GM08714 (cell line): ENCODE measurements at regions not wholly inside any gene's neighbourhood (a gene's known extent, or its start where the extent isn't known, plus 50 kb on each side); places are given as distances from the start of the nearest gene placed in this dataset.

ENCODE experiments used
- H3K4me3 ChIP-seq: fragments of 200-500 bp; sonication (Bioruptor generic); 2 replicates; pipeline ENCODE4 v1.5.1; 2014; ENCODE audit warnings: mild to moderate bottlenecking, low read length, inconsistent platforms
- ZNF274 ChIP-seq: IDR thresholded peaks from 2 replicates; pipeline ENCODE4 v1.6.1; 2012; ENCODE audit warnings: mild to moderate bottlenecking, low read depth, low read length

DNA sequence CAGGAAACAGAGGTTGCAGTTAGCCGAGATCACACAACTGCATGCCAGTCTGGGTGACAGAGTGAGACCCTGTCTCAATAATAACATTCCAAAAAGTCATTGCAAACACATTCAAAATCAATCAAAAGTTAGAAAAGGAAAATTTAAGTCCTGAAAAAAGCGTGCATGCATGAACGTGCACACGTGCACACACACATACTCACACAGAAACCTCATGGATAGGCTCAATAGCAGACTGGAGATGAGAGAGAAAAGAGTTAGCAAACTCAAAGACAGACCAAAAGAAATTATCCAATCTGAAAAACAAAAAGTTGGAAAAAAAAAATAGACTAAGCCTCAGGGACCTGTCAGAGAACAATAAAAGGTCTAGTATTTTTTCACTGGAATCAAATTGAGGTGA lies 1005.6 kb downstream of the TBC1D22A start:
- H3K4me3 ChIP-seq = no peak overlapping the region
- TF ChIP-seq ZNF274 = no peak

DNA sequence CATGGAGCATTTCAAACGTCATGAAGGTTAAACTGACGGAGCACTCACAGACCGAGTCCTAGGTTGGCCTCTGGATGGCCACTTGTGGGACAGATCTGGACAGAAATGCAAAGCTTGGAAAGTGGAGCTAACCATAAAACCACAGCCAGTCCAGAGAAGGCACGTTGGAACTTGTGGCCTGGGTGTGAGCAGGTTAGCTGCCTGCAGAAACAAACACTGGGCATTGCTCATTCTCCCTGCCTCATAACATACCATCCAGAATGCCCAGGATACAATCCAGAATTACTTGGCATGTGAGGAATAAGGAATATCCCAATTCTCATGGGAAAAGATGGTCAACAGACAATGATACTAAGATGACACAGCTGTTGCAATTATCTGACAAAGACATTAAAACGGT lies 1005.0 kb downstream of the TBC1D22A start:
- H3K4me3 ChIP-seq = no peak overlapping the region
- no peak for TF ChIP-seq ZNF274

DNA sequence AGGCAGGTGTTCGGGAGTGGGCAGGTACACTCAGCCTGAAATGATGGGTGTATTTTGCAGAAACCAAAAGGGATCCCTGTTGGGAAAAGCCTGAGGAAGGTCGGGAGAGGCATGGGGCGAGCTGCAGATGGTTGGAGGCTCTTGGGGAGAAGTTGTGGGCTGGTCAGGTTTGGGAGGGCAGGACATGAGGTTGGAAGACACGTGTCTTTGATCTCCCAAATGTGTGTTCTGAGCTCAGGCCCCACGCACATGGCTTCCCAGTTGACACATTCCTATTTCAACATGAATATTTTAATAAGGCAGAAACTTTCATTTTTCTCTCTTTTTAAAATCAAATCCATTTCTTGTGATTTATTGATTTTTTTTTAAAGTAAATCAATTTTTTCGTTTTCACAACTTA lies 1003.3 kb downstream of the TBC1D22A start:
- H3K4me3 ChIP-seq = no peak overlapping the region
- no peak for TF ChIP-seq ZNF274

DNA sequence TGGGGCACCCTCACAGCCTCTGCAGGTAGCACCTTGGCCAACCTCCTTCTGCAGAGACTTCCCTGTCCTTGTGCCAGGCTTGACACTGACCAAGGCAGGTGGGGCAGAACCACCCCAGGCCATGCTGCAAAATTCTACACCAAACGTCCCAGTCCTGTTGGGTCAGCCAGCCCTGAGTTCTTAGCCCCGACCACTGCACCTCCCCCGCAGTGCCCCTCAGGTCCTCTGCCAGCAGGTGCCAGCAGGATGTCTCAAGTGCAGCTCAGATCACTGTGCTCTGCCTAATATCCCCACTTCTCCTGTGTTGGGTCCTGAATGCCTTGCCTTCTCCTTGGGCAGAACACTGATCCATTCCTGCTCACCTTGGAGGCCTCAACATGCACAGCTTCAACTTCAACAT lies 999.7 kb downstream of the TBC1D22A start:
- no peak overlapping the region for H3K4me3 ChIP-seq
- no peak for TF ChIP-seq ZNF274

DNA sequence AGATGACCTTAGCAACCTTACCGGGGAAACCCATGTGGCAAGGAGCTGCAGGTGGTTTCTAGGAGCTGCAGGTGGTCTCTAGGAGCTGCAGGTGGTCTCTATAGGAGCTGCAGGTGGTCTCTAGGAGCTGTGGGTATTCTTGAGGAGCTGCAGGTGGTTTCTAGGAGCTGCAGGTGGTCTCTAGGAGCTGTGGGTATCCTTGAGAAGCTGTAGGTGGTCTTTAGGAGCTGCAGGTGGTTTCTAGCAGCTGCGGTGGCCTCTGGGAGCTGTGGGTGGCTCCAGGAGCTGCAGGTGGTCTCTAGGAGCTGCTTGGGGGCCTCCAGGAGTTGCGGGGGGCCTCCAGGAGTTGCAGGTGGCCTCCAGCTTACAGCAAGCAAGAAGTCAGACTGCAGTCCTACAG lies 997.5 kb downstream of the TBC1D22A start:
- H3K4me3 ChIP-seq = no peak overlapping the region
- TF ChIP-seq ZNF274 = no peak

DNA sequence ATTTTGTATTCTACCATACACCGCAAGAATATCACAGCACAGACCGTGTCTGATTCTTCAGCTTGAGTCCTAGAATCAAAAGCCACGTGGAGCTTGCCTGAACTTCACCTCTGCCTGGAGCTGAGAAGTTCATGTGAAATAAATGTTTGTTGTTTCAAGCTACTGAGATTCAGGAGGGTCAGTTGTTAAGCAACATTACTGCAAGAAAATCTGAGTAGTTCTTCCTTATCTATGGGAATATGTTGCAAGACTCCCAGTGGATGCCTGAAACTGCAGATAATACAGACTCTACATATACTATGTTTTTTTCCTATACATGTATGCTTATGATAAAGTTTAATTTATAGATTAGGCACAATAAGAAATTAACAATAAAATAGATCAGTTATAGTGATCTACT lies 995.3 kb downstream of the TBC1D22A start:
- no peak for TF ChIP-seq ZNF274
- H3K4me3 ChIP-seq = no peak overlapping the region

DNA sequence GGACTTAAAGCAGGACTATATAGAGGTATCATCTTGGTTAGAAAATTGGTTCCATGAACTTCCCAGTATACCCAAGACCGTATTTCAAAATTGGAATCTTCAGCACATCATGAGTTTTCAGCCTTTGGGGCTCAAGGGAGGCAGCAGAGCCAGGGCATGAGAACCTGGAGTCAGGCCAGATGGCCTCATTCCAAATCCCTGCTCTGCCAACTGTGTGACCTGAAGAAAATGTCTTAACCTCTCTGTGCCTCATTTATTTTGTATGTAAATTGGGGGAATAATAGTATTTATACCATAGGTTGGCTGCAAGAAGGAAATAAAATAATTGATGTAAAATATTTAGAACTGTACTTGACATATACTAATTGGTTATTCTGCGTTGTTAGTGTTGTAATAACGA lies 987.6 kb downstream of the TBC1D22A start:
- no peak for TF ChIP-seq ZNF274
- no peak overlapping the region for H3K4me3 ChIP-seq

DNA sequence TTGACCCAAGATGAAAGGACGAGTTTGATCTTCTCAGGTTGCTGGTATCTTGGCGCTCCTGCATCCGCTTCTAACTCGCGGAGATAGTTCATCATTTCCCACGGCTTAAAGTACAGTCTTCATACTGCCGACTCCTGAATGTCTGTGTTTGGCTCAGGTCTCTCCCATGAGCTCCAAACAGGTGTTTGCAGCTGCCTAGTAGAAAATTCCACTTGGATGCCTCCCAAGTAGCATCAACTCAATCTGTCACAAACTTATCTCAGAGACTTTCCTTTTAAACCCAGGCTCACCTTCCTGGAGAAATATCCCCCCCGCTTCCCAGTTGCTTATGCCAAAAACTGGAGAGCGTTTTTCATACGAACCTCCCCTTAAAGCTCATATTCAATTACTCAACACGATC lies 986.5 kb downstream of the TBC1D22A start:
- TF ChIP-seq ZNF274 = no peak
- no peak overlapping the region for H3K4me3 ChIP-seq

DNA sequence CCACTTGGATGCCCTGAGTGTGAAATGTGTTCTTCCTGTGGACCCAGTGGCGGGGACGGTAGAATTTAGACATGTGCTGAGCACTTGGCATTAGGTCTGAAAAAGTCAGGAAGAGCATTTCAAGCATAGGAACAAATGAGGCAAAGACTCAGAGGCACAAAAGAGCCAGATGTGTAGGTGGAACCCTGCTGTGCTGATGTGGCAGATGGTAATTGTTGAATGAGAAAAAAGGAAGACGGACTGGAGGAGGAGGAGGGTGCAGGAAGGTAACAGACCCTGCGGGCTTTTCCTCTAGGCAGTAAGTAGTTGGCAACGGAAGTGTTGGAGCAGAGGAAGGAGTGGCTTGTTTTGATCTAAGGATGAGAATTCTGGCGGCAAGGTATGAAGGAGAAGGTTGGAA lies 985.8 kb downstream of the TBC1D22A start:
- H3K4me3 ChIP-seq = no peak overlapping the region
- TF ChIP-seq ZNF274 = no peak

DNA sequence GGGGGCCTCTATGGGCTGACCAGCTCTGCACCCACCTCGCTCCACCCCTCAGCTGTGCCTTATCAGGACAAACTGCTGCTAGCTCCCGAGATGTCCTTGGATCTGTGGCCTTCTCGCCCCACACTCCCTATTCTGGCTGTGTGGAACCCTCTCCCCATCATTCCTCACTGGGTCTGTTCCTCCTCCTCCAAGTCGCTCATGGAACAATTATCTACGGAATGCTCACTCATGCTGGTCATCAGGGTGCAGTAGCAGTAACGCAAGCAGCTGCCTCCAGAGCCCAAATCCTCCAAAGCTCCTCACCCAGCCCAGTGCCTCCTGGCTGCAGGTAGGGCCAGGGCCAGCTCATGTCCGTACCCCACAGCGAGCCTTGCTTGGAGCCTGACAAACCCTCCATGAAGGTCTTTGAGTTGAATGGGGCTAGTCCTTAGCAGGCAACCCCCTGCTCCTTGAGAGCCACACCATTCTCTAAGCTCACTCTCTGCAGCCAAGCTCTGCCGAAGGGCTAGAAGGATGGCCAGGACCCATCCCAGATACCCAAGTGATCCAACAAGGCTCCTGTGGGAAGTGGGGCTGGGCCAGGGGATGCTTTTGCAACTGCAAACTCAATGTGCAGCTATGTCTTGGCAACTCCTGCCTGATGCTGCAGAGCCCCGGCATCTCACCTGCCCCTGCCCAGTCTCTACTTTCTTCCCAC lies 977.8 kb downstream of the TBC1D22A start:
- no peak for TF ChIP-seq ZNF274
- no peak overlapping the region for H3K4me3 ChIP-seq

DNA sequence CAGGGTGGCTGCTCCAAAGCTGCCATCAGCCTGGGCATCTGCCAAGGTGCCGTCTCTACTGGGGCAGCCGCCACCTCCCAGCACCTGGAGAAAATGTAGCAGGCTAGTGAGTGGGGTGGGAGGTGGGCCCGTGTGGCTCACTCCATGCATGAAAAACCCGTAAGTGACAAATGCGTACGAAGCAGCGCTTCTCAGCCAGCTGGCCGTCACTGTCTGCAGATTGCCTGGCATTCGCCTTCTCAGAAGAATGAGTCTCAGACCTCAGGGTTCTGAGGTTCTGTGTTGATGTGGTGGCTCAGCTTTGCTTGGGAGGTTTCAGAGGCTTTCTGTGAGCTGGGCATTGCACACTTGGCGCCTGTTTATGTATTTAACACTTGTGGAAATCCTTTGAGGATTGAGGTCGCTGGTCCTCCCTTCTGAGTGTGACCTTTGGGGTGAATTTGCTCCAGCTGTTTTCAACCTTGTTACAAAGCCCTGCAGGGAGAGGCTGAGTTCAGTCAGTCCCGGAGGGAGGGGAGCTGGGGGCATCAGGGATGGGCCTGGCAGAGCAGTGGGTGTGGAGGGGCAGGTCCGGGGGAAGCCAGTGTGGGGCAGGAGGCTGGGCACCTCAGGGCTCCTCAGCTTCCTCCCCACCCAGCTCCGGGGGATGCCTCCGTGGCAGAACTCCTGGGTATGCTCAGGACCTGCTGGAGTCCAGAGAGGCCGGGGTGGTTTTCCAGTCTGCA lies 977.0 kb downstream of the TBC1D22A start:
- H3K4me3 ChIP-seq = no peak overlapping the region
- no peak for TF ChIP-seq ZNF274

DNA sequence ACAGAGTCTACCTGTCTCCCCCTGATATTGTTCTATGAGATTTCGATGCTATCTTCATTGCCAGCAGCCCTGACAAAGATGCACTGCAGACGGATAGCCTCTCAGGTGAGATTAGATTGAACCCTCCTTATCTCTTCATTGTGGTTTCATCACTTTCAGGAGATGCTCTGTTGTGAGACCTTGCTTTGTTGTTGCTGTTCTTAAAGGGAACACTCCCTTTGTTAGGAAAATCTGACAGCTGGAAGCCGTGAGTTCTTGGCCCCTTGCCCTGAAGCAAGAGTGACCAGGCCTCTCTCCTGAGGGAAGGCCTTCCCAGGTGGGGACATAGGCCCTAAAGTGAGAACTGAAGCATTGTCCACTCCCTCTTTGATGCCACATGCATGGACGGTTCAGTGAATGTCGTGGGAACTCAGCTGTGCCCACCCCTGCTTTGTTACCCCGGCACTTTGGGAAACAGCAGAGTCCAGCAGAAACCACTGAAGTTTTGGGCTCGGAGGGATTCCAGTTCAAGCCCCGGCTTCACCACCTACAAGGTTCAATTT lies 976.1 kb downstream of the TBC1D22A start:
- no peak for TF ChIP-seq ZNF274

DNA sequence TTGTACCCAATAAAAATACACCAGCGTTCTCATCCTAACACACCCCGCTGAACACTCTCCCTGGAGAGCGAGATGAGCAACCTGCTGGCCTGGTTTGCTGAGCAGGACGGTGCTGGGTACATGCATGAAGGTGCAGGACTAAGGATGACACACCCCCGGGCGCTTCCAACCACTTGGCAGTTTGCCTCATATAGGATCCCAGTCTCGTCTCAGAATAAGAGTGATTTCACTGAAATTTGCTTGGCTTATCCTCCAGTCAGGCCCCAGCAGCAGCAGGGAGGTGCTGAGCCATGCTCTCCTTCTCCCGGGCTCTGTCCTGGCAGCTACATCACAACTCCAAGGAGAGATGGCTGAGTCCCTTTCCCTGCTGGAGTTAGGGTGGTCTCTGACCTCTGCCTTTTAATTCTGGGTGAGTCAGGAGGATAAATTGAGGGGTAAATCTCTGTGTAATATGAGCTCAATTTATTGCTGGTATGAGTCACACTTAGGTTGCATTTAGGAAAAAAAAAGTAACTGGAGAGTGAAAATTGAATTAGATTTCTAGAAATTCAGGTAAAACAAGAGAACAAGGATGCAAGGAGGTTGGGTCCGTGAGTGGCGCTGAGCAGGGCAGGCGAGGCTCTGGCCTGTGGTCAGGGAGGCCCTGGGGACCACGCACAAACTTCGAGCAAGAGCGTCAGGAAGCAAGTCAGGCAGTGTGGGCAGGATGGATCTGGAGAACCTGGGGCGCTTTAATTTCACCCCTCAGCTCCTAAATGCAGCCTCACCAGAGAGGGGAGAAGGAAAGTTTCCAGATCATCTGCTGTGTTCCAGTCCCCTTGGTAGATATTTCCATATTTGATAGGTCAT lies 974.0 kb downstream of the TBC1D22A start:
- no peak overlapping the region for H3K4me3 ChIP-seq
- TF ChIP-seq ZNF274 = no peak

More for the DNA sequence above, 976.1 kb downstream of the TBC1D22A start:
- H3K4me3 ChIP-seq = no peak overlapping the region

DNA sequence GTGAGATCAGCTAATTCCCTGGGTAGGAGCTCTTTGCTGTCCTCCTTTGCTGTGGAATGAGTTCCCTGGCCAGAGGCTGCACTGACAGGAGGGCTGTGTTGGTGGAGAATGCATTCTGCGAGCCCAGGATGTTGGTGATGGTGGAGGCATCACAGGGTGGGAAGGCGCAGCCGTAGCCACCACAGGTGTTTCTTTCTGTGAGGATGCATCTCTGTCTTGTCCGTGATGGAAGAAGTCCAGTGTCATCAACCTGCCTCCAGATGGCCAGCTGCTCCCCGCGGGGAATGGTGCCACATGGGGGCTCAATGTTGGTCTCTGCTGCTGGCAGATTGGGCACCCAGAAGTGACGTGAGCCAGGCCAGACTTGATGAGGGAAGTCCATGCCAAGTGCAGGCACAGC lies 972.1 kb downstream of the TBC1D22A start:
- no peak for TF ChIP-seq ZNF274
- no peak overlapping the region for H3K4me3 ChIP-seq
